ENCODE measurements at regions not wholly inside any gene's neighbourhood (a gene's known extent, or its start where the extent isn't known, plus 50 kb on each side); places are given as distances from the start of the nearest gene placed in this dataset.

- Histone ChIP-seq H3K36me3 (replicated peaks; ENCODE audit: low read depth, low read length) (no peaks in the 10 kb centered on the region), H4K20me1 (ENCODE audit: insufficient read depth, low read length) (no peaks in the 10 kb centered on the region), H2AFZ (ENCODE audit: low read depth, low read length) (no peak overlapping the region), H3K9me3 (ENCODE audit: insufficient read depth, low read length) (no peaks in the 10 kb centered on the region), H3K27me3 (ENCODE audit: low read depth, low read length) (peaks cover 64% of the 10 kb centered on the region), H3K9ac (ENCODE audit: low read length) (no peak overlapping the region), H3K27ac (ENCODE audit: low read length) (no peak overlapping the region), H3K79me2 (ENCODE audit: low read length) (no peaks in the 10 kb centered on the region), H3K4me1 (ENCODE audit: low read length) (no peaks in the 10 kb centered on the region), H3K4me2 (ENCODE audit: low read length) (no peak overlapping the region), H3K4me3 (ENCODE audit: low read length) (no peak overlapping the region)
- TF ChIP-seq CTCF (IDR thresholded peaks at IDR 0.05; ENCODE audit: low read depth, low read length) = no peak
- no peak for TF ChIP-seq EZH2phosphoT487 (IDR thresholded peaks at IDR 0.05; ENCODE audit: low read depth)
Observed at GRCh38 chr9:7392148-7392547, 407.4 kb downstream of the DMAC1 start.

- Histone ChIP-seq H4K20me1 (ENCODE audit: insufficient read depth, low read length) (no peaks in the 10 kb centered on the region), H3K36me3 (replicated peaks; ENCODE audit: low read depth, low read length) (no peaks in the 10 kb centered on the region), H2AFZ (ENCODE audit: low read depth, low read length) (no peak overlapping the region), H3K4me1 (ENCODE audit: low read length) (no peaks in the 10 kb centered on the region), H3K9me3 (ENCODE audit: insufficient read depth, low read length) (no peaks in the 10 kb centered on the region), H3K9ac (ENCODE audit: low read length) (no peak overlapping the region), H3K4me3 (ENCODE audit: low read length) (no peak overlapping the region), H3K27me3 (ENCODE audit: low read depth, low read length) (peaks cover 56% of the 10 kb centered on the region), H3K79me2 (ENCODE audit: low read length) (no peaks in the 10 kb centered on the region), H3K4me2 (ENCODE audit: low read length) (no peak overlapping the region), H3K27ac (ENCODE audit: low read length) (no peak overlapping the region)
- TF ChIP-seq EZH2phosphoT487 (IDR thresholded peaks at IDR 0.05; ENCODE audit: low read depth) (no peak), CTCF (IDR thresholded peaks at IDR 0.05; ENCODE audit: low read depth, low read length) (no peak)
Observed at GRCh38 chr9:7388755-7389154, 410.8 kb downstream of the DMAC1 start.

GRCh38 chr9:7387840-7388239 lies 411.7 kb downstream of the DMAC1 start:
- no peak overlapping the region for H3K4me2 ChIP-seq (ENCODE audit: low read length)
- no peaks in the 10 kb centered on the region for H3K79me2 ChIP-seq (ENCODE audit: low read length)
- H3K9me3 ChIP-seq (ENCODE audit: insufficient read depth, low read length) = no peaks in the 10 kb centered on the region

GRCh38 chr9:7382304-7382703 lies 417.3 kb downstream of the DMAC1 start:
- Histone ChIP-seq H3K4me1 (ENCODE audit: low read length) (no peaks in the 10 kb centered on the region), H3K79me2 (ENCODE audit: low read length) (no peaks in the 10 kb centered on the region), H3K4me3 (ENCODE audit: low read length) (no peak overlapping the region), H3K27me3 (ENCODE audit: low read depth, low read length) (peaks cover 42% of the 10 kb centered on the region), H3K36me3 (replicated peaks; ENCODE audit: low read depth, low read length) (no peaks in the 10 kb centered on the region), H3K4me2 (ENCODE audit: low read length) (no peak overlapping the region), H3K9ac (ENCODE audit: low read length) (no peak overlapping the region), H3K9me3 (ENCODE audit: insufficient read depth, low read length) (no peaks in the 10 kb centered on the region), H4K20me1 (ENCODE audit: insufficient read depth, low read length) (no peaks in the 10 kb centered on the region), H2AFZ (ENCODE audit: low read depth, low read length) (no peak overlapping the region), H3K27ac (ENCODE audit: low read length) (no peak overlapping the region)
- TF ChIP-seq CTCF (IDR thresholded peaks at IDR 0.05; ENCODE audit: low read depth, low read length) (no peak), EZH2phosphoT487 (IDR thresholded peaks at IDR 0.05; ENCODE audit: low read depth) (no peak)

More at GRCh38 chr9:7387840-7388239, 411.7 kb downstream of the DMAC1 start:
- peaks cover 56% of the 10 kb centered on the region for H3K27me3 ChIP-seq (ENCODE audit: low read depth, low read length)
- no peak overlapping the region for H3K27ac ChIP-seq (ENCODE audit: low read length)
- no peak overlapping the region for H2AFZ ChIP-seq (ENCODE audit: low read depth, low read length)
- H3K9ac ChIP-seq (ENCODE audit: low read length) = no peak overlapping the region
- H3K36me3 ChIP-seq (replicated peaks; ENCODE audit: low read depth, low read length) = no peaks in the 10 kb centered on the region
- no peak overlapping the region for H3K4me3 ChIP-seq (ENCODE audit: low read length)
- TF ChIP-seq EZH2phosphoT487 (IDR thresholded peaks at IDR 0.05; ENCODE audit: low read depth) (no peak), CTCF (IDR thresholded peaks at IDR 0.05; ENCODE audit: low read depth, low read length) (no peak)
- H3K4me1 ChIP-seq (ENCODE audit: low read length) = no peaks in the 10 kb centered on the region
- no peaks in the 10 kb centered on the region for H4K20me1 ChIP-seq (ENCODE audit: insufficient read depth, low read length)

Measured in OCI-LY3 (cell line).